GM21619 (cell line): ENCODE measurements at regions not wholly inside any gene's neighbourhood (a gene's known extent, or its start where the extent isn't known, plus 50 kb on each side); places are given as distances from the start of the nearest gene placed in this dataset.
A peak's percentile ranks its signal among the peaks of the same experiment; 100 is the strongest.

Source experiments
- ATAC-seq: cut with Tn5 transposase; IDR thresholded peaks from one replicate; pipeline ENCODE4 v1.9.1; 2021; ENCODE audit not compliant: unreplicated experiment

DNA sequence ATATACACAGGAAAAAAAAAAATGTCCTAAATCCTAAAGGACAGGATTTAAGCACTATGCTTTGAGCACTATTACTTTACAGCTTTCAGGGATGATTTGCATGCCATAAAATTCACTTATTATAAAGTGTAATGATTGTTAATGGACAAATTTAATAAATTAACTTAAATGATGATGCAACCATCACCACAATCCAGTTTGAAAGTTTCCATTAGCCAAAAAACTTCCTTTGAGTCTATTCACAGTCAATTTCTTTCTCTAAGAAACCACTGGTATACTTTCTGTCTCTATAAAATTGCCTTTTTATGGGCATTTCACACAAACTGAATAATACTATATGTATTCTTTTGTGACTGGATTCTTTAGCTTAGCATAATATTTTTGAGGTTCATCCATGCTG, 111.1 kb upstream of the RIOK3 start:
- ATAC-seq = no peak

DNA sequence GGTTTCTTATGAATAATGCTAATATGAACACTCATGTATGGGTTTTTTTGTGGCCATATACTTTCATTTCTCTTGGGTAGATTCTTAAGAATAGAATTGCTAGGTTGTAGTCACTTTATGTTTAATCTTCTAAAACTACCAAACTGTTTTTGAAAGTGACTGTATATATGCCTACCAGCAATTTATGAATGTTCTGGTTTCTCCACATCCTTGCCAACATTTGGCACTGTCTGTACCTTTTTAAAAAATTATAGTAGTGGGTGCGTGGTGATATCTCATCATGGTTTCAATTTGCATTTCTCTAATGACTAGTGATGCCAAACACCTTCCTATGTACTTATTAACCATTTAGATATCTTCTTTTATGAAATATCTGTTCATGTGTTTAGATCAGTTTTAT, 110.6 kb upstream of the RIOK3 start:
- ATAC-seq = no peak

DNA sequence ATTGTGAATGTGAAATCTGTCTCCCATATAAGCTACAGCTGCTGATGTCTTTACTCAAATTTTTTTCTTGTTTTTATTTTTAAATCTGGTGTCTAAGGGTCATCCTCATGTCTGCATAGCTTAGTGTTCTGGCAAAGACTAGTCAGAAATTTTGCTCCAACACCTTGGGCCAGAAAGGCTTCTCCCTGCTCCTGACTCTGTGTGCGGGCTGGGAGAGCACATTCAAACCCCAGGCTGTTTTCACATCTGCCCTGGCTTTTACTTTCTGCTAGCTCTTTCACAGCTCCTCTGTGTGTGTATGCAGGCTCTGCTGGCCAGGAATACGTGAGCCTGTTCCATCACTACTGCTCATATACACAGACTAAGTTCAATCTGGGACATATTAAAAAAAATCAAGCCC, 102.9 kb upstream of the RIOK3 start:
- no peak for ATAC-seq

DNA sequence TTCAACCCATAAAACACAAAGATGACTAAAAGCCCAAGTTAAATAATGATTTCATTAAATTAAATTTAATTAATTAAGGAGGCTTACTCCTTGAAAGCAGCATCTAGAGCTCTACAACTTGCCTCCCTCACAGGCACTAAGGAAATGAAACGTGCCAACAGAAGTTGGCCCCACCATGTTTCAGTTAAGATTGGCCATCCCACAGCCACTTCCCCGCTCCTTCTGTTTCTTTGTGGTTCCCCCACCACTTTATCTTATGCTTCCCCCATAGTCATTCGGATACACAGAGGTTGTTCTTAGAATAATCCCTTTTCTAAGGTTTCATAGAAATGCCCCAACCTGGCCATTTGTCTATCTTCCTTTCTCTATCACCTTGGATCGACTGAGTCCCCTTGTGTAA, 101.6 kb upstream of the RIOK3 start:
- ATAC-seq = no peak

DNA sequence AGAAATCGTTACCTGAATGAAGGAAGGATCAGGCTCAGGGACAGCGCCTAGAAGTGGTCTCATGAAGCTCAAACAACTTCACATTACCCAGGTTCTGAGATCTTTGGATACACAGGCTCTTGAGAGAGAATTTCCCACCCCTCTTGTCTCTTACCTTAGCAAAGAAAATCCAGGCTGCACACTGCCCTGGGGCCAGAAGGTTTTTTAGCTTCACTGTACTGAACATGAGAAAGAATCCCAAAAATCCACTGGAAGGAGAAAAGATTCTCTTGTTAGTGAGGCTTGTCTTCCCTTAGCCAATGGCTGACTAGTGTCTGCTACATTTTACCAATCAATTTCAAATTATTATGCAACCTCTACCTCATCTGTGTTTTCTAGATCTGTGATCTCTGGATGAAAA, 101.0 kb upstream of the RIOK3 start:
- ATAC-seq = no peak

DNA sequence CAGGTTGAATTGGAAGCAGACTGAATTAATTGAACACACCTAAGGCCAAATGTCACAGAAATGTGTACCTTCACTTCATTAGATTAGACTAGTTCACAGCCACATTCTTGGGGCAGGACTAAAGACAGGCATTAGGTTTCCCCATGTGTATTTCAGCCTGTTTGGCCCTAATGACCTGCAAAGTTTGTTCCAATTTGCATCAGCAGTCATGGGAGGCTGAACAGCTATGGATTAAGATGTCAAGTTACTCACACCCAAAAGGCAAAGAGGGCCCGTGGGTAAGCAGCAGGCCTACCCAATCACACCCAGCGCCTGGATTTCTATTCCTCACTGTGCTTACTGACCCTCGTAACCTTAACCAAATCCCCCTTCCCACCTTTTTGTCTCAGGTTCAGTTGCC, 99.6 kb upstream of the RIOK3 start:
- peak; percentile 44 for ATAC-seq

DNA sequence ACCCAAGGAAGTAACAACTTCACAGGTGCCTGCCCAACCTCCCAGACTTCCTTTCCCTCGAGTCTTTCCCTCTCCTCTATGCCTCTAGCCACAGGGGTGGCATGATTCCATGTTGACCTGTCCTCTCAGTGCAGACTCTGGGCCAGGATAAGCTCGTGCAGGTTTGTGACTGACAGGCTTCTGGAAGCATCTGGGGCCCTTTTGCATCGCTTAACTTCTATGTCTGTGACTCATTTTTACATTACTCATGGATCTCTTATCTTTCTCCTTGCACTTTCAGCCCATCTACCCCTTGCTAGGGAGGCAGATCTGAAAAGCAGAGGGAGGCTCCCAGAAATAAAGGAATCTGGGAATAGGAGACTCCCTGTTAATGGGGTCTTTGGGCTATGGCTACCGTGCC, 98.5 kb upstream of the RIOK3 start:
- ATAC-seq = no peak

DNA sequence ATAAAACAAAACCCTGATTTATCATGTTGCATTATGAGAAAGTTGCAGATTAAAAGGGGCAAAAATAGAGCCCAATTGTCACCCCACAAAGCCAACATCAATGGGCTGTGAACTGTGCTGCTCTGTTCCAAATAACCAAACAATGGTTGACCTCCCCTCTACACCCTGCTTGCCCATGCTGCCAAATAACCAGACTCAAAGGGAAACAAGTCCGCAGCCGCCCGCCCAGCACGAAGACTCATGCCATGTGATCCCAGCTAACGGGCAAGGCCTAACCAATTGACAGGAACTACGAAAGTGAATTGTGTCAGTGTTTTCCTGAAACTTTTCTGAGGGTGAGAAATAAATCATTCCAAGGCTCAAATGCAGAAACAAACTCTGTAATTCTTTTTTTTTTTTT, 97.9 kb upstream of the RIOK3 start:
- ATAC-seq = no peak

DNA sequence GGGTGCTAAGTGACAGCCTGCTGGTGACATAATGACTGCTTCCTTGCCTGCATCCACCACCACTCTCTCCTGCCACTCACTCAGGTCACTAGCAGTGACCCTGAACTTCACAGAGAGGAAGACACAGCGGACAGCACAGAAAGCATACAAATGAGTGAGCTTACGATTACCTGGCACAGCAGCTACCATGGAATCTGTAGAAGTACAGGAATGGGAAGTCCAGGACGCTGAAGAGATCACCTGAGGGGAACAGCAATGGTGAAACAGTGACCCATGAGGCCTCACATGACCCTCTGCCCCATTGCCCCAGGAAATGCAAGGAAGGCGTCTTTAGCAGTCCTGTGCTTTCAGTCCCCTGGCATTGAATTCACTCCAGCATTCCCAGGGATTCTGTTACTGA, 96.7 kb upstream of the RIOK3 start:
- ATAC-seq = no peak

DNA sequence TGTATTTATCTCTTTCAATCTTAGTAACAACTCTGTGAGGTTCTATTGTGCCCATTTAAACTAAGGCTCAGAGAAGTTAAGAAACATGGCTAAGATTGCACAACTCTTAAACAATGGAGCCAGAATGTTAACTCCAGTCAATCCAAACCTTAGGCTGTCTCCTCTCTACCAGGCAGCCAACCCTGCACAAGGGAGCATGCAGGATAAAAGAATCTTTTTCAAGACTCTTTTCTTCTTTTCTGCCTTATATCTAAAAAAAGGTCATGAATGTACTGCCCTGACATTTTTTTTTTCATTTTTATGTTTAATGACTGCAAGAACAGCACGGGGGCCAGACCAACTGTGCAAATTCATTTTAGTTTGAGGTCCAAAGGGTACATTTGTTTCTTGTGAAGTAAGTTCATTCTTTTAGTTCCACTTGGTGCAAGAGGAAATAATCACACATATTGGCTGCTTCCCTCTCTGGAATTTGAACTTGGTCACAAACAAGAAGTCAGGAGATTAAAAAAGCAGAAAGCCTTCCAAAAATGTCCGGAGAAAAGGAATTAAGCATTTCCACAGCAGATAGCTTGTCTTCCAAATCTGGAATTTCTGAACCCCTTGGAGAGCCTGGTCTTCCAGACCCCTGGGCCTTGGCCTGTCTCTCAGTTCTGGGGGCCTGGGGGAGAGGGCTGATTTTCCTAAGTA, 96.0 kb upstream of the RIOK3 start:
- no peak for ATAC-seq

DNA sequence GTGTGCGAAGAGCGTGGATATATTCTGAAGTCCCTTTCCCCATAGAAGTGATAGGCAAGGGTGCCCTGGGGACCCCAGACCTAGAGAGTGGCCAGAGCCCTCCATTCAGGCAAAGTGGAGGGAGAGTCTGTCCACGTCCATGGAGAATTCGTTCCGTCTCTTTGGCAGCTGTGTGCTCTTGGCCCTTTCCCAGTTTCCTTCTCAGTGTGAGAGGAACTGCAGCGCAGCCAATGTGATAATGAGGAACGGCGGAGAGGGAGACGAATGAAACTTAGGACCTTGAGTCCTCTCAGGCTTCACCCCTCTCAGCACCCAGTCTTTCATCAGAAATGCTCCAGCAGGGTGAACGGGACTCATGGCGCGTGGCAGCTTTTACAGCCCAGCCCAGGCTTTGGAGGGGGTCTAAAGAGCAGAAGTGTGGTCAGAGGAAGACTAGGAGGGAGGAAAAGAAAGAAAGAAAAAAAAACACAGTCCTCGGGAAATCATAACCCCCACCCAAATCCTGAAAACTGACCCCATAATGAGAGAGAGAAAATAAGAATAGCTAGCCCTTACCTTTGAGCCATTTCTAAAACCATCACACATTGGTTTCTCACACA, 95.0 kb upstream of the RIOK3 start:
- no peak for ATAC-seq

DNA sequence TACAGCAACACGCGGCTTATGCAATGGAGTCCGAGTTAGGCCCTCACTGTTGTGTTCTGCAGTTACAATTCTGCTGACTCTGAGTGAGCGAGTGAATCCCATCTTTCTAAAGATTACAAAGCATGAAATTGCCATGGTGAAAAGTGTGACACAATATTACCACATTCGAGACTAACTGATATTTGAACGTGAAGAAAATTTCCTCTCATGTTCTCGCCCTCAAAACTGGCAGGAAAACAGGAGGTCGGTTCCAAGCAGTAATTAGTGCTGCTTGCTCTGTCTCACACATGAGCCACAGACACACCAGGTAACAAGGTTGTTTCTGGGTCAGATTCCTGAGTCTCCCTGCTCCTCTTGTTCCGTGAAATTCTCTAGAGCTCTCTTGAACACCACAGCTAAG, 93.7 kb upstream of the RIOK3 start:
- ATAC-seq = no peak

DNA sequence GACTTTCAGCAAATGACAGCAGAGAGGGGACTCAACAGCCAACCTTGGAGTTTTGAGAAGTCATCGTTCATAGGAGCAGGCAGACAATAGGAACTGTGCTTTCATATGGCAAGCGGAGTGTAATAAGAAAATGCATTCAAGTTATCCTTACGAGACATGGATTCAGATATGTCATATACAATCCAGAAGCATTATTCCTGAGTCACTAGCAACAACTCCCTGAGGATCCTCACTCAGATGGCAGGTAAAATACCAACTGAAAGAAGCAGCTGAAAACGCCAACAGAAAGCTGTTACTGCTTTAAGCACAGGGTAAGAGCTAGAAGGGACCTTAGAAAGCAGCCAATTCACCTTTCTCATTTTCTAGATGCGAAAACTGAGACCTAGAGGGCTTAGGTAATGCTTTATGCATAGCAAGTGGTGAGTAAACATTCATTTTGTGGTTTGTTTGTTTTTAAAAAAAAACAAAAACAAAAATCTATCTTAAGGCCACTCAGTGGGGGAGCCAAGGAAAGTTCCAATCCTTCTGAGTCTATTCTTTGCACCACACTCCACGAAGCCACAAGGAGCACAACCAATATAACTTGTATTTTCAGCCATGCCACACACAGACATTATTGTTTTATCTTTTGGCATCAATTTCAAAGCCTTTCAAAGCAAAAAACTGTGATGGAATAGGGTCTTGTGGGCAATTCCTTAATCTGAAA, 89.1 kb upstream of the RIOK3 start:
- ATAC-seq = no peak

DNA sequence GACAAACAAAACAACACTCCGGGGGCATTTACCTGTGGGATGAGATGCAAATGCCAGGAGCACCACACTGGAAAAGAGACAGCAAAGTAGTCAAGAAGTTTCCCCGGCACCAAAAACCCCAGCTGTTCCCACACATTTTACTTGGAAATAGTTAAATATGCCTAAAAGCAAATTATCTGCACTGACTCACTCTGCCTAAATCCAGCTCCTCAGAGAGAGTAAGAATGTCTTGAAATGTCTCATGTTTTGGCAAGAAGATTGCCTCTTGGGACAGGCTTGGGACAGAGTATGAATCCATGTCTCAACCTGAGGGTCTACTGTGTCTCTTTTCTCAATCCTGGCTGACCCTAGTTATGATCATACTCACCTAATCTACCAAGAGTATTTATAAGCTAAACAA, 87.5 kb upstream of the RIOK3 start:
- no peak for ATAC-seq

DNA sequence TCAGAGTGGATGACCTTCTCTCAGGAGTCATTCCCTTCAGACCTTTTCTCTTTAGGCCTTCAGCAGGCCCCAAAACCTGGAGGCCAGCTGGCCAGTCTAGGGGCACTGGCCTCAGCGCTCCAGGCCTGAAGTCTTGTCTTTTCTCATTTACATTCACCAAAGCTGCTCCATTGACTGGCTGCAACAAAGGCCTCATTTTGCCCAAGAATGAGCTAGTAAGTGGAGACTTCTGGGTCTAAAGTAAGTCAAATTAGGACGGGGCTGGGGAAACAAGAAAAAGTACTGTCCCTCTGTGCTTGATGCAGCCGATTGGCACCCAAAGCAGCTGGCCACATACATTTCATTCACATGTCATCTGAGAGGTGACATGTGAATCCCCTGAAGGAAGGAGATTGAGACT, 83.8 kb upstream of the RIOK3 start:
- no peak for ATAC-seq

DNA sequence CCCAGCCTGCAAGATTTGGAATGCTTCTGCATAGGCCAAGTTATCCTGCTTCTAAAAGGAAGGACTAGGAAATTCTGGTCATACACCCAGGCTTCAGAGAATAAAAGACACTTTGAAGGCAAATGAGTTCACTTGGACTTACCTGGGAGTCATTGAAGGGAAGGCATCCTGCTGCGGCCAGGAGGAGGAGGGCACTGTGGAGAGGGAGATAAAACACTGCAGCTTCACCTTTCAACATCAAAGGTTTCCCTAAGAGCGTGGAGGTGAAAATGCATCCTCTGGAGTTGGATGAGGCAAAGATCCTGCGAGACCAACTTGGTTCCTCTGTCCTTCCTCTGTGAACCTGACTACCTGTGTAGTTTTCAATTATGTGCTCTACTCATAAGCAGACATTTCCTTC, 79.5 kb upstream of the RIOK3 start:
- ATAC-seq = no peak

DNA sequence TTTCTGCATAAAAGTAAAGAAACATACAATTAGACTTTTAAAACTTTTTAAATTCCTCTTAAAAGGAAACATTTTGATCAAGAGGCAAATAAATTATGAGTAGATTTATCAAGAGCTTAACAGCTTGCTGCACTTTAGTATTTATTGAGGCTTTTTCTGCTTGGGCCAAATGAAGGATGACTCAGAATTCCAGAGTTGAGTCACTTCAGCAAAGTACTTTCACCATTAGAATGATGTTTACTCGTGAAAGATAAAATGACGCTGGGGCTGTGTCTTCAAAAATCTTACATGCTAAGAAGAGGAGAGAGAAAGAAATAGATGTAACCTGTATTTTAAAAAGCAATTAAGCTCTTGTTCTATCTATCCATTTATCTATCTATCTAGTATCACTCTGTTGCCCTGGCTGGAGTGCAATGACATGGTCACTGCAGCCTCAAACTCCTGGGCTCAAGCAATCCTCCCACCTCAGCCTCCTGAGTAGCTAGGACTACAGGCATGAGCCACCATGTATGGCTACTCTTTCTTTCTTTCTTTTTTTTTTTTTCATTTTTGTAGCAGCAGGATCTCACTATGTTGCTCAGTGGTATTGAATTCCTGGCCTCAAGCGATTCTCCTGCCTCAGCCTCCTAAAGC, 75.3 kb upstream of the RIOK3 start:
- ATAC-seq = peak; percentile 64

DNA sequence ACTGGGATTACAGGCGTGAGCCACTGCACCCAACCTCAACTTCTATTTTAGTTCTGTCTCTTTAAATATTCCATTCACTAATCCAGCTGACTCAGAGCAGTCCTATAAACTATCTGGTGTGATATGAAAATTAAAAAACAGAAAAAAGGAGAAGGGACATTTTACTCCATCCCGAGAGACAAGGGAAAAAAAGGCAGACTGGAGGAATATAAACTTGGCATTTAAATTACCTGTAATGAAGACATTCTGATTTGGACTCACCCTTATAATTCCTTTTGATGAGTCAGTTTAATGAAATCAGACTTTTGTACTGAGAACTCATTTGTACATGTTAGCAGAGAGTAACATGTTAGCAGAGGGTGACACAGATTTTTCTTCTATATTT, 74.8 kb upstream of the RIOK3 start:
- no peak for ATAC-seq

DNA sequence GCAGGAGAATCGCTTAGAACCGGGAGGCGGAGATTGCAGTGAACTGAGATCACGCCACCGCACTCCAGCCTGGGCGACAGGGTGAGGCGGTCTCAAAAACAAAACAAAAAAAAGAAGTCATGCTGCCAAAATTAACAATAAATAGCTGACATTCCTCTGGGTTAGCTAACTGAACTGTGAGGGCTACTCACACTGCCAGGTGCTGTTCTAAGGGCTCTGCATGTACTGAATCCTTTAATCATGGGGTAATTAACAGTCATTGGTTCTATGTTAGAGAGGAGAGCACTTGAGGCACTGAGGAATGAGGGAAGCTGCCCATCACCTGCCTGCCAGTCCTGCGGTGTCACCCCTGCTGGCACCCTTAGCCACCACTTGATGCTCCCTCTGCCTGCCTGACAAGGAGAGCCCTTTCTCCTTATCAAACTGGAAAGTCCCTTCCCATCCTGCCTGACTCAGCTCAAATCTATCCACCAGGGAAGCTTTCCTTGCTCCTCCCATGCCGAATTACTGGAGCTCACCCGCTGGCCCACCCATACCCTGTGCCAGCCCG, 73.0 kb upstream of the RIOK3 start:
- no peak for ATAC-seq

DNA sequence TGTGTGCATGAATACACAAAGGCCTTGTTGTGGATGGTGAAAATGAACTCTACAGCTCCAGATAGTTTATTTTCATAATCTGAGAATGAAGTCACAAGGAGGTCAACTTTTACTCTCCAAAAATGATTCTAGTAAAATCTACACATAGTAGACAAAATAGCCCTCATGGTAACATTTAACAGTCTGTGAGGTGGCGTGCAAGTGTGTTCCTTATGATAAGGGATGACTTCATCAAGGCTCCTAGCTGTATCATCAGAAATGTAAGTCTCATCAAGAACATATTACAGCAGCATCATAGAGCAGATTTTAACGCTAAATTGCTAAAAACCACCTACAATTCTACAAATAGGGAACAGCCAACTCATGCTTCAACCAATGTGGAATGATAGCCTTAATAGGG, 72.3 kb upstream of the RIOK3 start:
- no peak for ATAC-seq

DNA sequence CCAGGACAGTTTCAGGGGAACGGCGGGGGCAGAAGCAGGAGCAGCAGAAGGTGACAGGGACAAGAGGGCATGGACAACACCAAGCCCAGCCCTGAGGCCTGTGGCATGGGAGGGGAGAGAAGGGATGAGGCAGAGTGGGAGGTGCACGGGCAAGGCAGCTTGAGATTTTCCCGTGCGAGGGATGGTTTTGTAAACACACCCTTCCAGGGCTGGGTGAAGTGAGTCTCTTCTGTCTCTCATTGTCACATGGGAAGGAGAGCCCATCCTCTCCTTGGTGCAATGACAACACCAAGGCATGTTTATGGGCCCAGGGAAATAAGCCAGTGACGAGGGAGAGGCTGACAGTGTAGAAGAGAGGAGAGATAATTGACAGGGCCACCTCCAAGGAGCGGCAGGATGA, 69.6 kb upstream of the RIOK3 start:
- no peak for ATAC-seq
